ENCODE measurements at regions not wholly inside any gene's neighbourhood (a gene's known extent, or its start where the extent isn't known, plus 50 kb on each side); places are given as distances from the start of the nearest gene placed in this dataset.

- TF ChIP-seq CTCF (IDR thresholded peaks at IDR 0.05) = no peak
Observed at GRCh38 chr2:220654322-220654721, 917.8 kb downstream of the EPHA4 start.

- no peak for TF ChIP-seq CTCF (IDR thresholded peaks at IDR 0.05)
Observed at GRCh38 chr2:220660277-220661145, 911.6 kb downstream of the EPHA4 start.

GRCh38 chr2:220662431-220662830 is 909.7 kb downstream of the EPHA4 start:
- no peak for TF ChIP-seq CTCF (IDR thresholded peaks at IDR 0.05)

- no peak for TF ChIP-seq CTCF (IDR thresholded peaks at IDR 0.05)
Observed at GRCh38 chr2:220663065-220663464, 909.0 kb downstream of the EPHA4 start.

- no peak for TF ChIP-seq CTCF (IDR thresholded peaks at IDR 0.05)
Observed at GRCh38 chr2:220664272-220665107, 907.6 kb downstream of the EPHA4 start.

- TF ChIP-seq CTCF (IDR thresholded peaks at IDR 0.05) = no peak
Observed at GRCh38 chr2:220665108-220665471, 907.0 kb downstream of the EPHA4 start.

- TF ChIP-seq CTCF (IDR thresholded peaks at IDR 0.05) = no peak
Observed at GRCh38 chr2:220669324-220669723, 902.8 kb downstream of the EPHA4 start.

Measured in LNCAP (cell line).